Mucosa of stomach (tissue), 1 donor: ENCODE measurements at regions not wholly inside any gene's neighbourhood (a gene's known extent, or its start where the extent isn't known, plus 50 kb on each side); places are given as distances from the start of the nearest gene placed in this dataset.

Experiments used
- H3K27me3 ChIP-seq: one replicate; pipeline ENCODE4 v1.7.0; 2013; ENCODE audit warnings: mild to moderate bottlenecking, low read length; ENCODE audit not compliant: control insufficient read depth, insufficient read depth
- H3K36me3 ChIP-seq: one replicate; pipeline ENCODE4 v1.7.0; 2013; ENCODE audit warnings: low read length; ENCODE audit not compliant: control insufficient read depth, insufficient read depth
- H3K4me1 ChIP-seq: one replicate; pipeline ENCODE4 v1.7.0; 2013; ENCODE audit warnings: mild to moderate bottlenecking, low read length; ENCODE audit not compliant: control insufficient read depth, insufficient read depth
- H3K4me3 ChIP-seq: one replicate; pipeline ENCODE4 v1.7.0; 2013; ENCODE audit warnings: low read length
- H3K9ac ChIP-seq: one replicate; pipeline ENCODE4 v1.7.0; 2013; ENCODE audit warnings: mild to moderate bottlenecking, low read length, moderate library complexity
- H3K9me3 ChIP-seq: one replicate; pipeline ENCODE4 v1.7.0; 2013; ENCODE audit warnings: mild to moderate bottlenecking, low read length, moderate library complexity; ENCODE audit not compliant: control insufficient read depth
- donor health status: Pancreatic carcinoma.

- Histone ChIP-seq H3K9ac (no peak overlapping the region), H3K4me3 (no peak overlapping the region), H3K4me1 (peaks cover 61% of the 10 kb centered on the region), H3K36me3 (no peaks in the 10 kb centered on the region), H3K27me3 (no peaks in the 10 kb centered on the region), H3K9me3 (no peaks in the 10 kb centered on the region)
Observed at GRCh38 chr6:41457303-41457670, 88.9 kb upstream of the FOXP4 start.

GRCh38 chr6:41459738-41460137 lies 86.4 kb upstream of the FOXP4 start:
- Histone ChIP-seq H3K36me3 (no peaks in the 10 kb centered on the region), H3K4me3 (no peak overlapping the region), H3K27me3 (no peaks in the 10 kb centered on the region), H3K4me1 (peaks cover 60% of the 10 kb centered on the region), H3K9me3 (no peaks in the 10 kb centered on the region), H3K9ac (no peak overlapping the region)

- Histone ChIP-seq H3K4me1 (peaks cover 49% of the 10 kb centered on the region), H3K36me3 (no peaks in the 10 kb centered on the region), H3K27me3 (no peaks in the 10 kb centered on the region), H3K9me3 (no peaks in the 10 kb centered on the region), H3K9ac (no peak overlapping the region), H3K4me3 (no peak overlapping the region)
Observed at GRCh38 chr6:41460742-41461336, 85.3 kb upstream of the FOXP4 start.

GRCh38 chr6:41462033-41462432 lies 84.1 kb upstream of the FOXP4 start:
- Histone ChIP-seq H3K4me3 (no peak overlapping the region), H3K4me1 (peaks cover 37% of the 10 kb centered on the region), H3K9ac (no peak overlapping the region), H3K36me3 (no peaks in the 10 kb centered on the region), H3K9me3 (no peaks in the 10 kb centered on the region), H3K27me3 (no peaks in the 10 kb centered on the region)

GRCh38 chr6:41463062-41463930 lies 82.9 kb upstream of the FOXP4 start:
- no peak overlapping the region for H3K4me3 ChIP-seq
- no peaks in the 10 kb centered on the region for H3K9me3 ChIP-seq
- peaks cover 24% of the 10 kb centered on the region for H3K4me1 ChIP-seq
- no peak overlapping the region for H3K9ac ChIP-seq
- no peaks in the 10 kb centered on the region for H3K36me3 ChIP-seq
- H3K27me3 ChIP-seq: no peaks in the 10 kb centered on the region

- H3K4me1 ChIP-seq: peaks cover 21% of the 10 kb centered on the region
- H3K36me3 ChIP-seq: no peaks in the 10 kb centered on the region
- H3K9me3 ChIP-seq: no peaks in the 10 kb centered on the region
- no peak overlapping the region for H3K4me3 ChIP-seq
- H3K9ac ChIP-seq: no peak overlapping the region
- H3K27me3 ChIP-seq: no peaks in the 10 kb centered on the region
Observed at GRCh38 chr6:41464019-41464418, 82.2 kb upstream of the FOXP4 start.

GRCh38 chr6:41464481-41464880 lies 81.7 kb upstream of the FOXP4 start:
- Histone ChIP-seq H3K36me3 (no peaks in the 10 kb centered on the region), H3K4me3 (no peak overlapping the region), H3K9me3 (no peaks in the 10 kb centered on the region), H3K4me1 (peaks cover 17% of the 10 kb centered on the region), H3K9ac (no peak overlapping the region), H3K27me3 (peaks cover under 1% of the 10 kb centered on the region)

GRCh38 chr6:41466437-41466990 lies 79.7 kb upstream of the FOXP4 start:
- Histone ChIP-seq H3K36me3 (no peaks in the 10 kb centered on the region), H3K27me3 (peaks cover 12% of the 10 kb centered on the region)

GRCh38 chr6:41467061-41467460 lies 79.1 kb upstream of the FOXP4 start:
- Histone ChIP-seq H3K4me3 (no peak overlapping the region), H3K9me3 (no peaks in the 10 kb centered on the region), H3K27me3 (peaks cover 12% of the 10 kb centered on the region), H3K9ac (no peak overlapping the region), H3K36me3 (no peaks in the 10 kb centered on the region), H3K4me1 (peaks cover 20% of the 10 kb centered on the region)

More at GRCh38 chr6:41466437-41466990, 79.7 kb upstream of the FOXP4 start:
- H3K9me3 ChIP-seq: no peaks in the 10 kb centered on the region
- H3K9ac ChIP-seq: no peak overlapping the region
- no peak overlapping the region for H3K4me3 ChIP-seq
- peaks cover 25% of the 10 kb centered on the region for H3K4me1 ChIP-seq

GRCh38 chr6:41467627-41468404 lies 78.4 kb upstream of the FOXP4 start:
- Histone ChIP-seq H3K27me3 (peaks cover 12% of the 10 kb centered on the region), H3K36me3 (no peaks in the 10 kb centered on the region), H3K9ac (no peak overlapping the region), H3K9me3 (no peaks in the 10 kb centered on the region), H3K4me3 (no peak overlapping the region), H3K4me1 (peaks cover 18% of the 10 kb centered on the region)

- H3K36me3 ChIP-seq: no peaks in the 10 kb centered on the region
- H3K27me3 ChIP-seq: peaks cover 12% of the 10 kb centered on the region
- peak overlapping the region; percentile 52 for H3K9ac ChIP-seq
- no peaks in the 10 kb centered on the region for H3K9me3 ChIP-seq
- peaks cover 18% of the 10 kb centered on the region for H3K4me1 ChIP-seq
- H3K4me3 ChIP-seq: no peak overlapping the region
Observed at GRCh38 chr6:41469156-41470028, 76.8 kb upstream of the FOXP4 start.
